ENCODE measurements at regions not wholly inside any gene's neighbourhood (a gene's known extent, or its start where the extent isn't known, plus 50 kb on each side); places are given as distances from the start of the nearest gene placed in this dataset.
"Not testable (repeated sequence)": the region's sequence is repeated elsewhere in the genome, so short reads cannot be mapped to it uniquely, and the experiment has no call there.

GRCh38 chr11:87529486-87529885 is 491.8 kb downstream of the TMEM135 start:
- no peak for DNase-seq

GRCh38 chr11:87528752-87529151 is 491.0 kb downstream of the TMEM135 start:
- no peak for DNase-seq

- DNase-seq: no peak
These were observed 485.5 kb downstream of the TMEM135 start for GRCh38 chr11:87523276-87523675.

GRCh38 chr11:87518266-87518665 is 480.5 kb downstream of the TMEM135 start:
- DNase-seq: no peak

- no peak for DNase-seq
These were observed 479.6 kb downstream of the TMEM135 start for GRCh38 chr11:87517351-87517750.

GRCh38 chr11:87507722-87508121 is 470.0 kb downstream of the TMEM135 start:
- not testable (repeated sequence) for DNase-seq

- DNase-seq: not testable (repeated sequence)
These were observed 469.2 kb downstream of the TMEM135 start for GRCh38 chr11:87506946-87507345.

GRCh38 chr11:87501388-87501787 is 463.7 kb downstream of the TMEM135 start:
- DNase-seq: no peak

GRCh38 chr11:87494936-87495335 is 457.2 kb downstream of the TMEM135 start:
- DNase-seq: not testable (repeated sequence)

- DNase-seq: not testable (repeated sequence)
These were observed 456.3 kb downstream of the TMEM135 start for GRCh38 chr11:87494026-87494425.

- DNase-seq: no peak
These were observed 455.8 kb downstream of the TMEM135 start for GRCh38 chr11:87493516-87493915.

- no peak for DNase-seq
These were observed 453.6 kb downstream of the TMEM135 start for GRCh38 chr11:87491381-87491780.

GRCh38 chr11:87490671-87491070 is 452.9 kb downstream of the TMEM135 start:
- DNase-seq: no peak

GRCh38 chr11:87484566-87484965 is 446.8 kb downstream of the TMEM135 start:
- DNase-seq: no peak

- DNase-seq: no peak
These were observed 439.6 kb downstream of the TMEM135 start for GRCh38 chr11:87477321-87477720.

GRCh38 chr11:87473174-87473573 is 435.4 kb downstream of the TMEM135 start:
- DNase-seq: no peak

GRCh38 chr11:87466223-87466622 is 428.5 kb downstream of the TMEM135 start:
- DNase-seq: no peak

GRCh38 chr11:87465716-87466115 is 428.0 kb downstream of the TMEM135 start:
- no peak for DNase-seq

GRCh38 chr11:87463486-87464102 is 425.9 kb downstream of the TMEM135 start:
- DNase-seq: no peak

GRCh38 chr11:87462171-87462570 is 424.4 kb downstream of the TMEM135 start:
- no peak for DNase-seq

GRCh38 chr11:87460842-87461637 is 423.3 kb downstream of the TMEM135 start:
- DNase-seq: no peak

- no peak for DNase-seq
These were observed 422.5 kb downstream of the TMEM135 start for GRCh38 chr11:87460279-87460678.

- DNase-seq: no peak
These were observed 421.6 kb downstream of the TMEM135 start for GRCh38 chr11:87459351-87459750.

- no peak for DNase-seq
These were observed 418.8 kb downstream of the TMEM135 start for GRCh38 chr11:87456499-87456898.
